T-cell (primary cell): ENCODE measurements at regions not wholly inside any gene's neighbourhood (a gene's known extent, or its start where the extent isn't known, plus 50 kb on each side); places are given as distances from the start of the nearest gene placed in this dataset.

Source experiments
- ATAC-seq, 4 experiments: fragments of 200-7000 bp in 3 of 4; fragments of 150-1000 bp in 1 of 4; cut with Tn5 transposase; replicated peaks in 1 of 4; 1 replicate in 3 of 4; 2 replicates in 1 of 4; pipeline ENCODE4 v1.10.0; 2021; ENCODE audit warnings: moderate library complexity in 3 of 4, mild to moderate bottlenecking in 2 of 4, moderate number of reproducible peaks in 1 of 4
- CTCF ChIA-PET, 2 donors: fragments of 300-600 bp; sonication (Branson Sonifier 250); formaldehyde crosslinking; loops; one replicate each; lab custom pipeline; 2022; ENCODE audit warnings: antibody characterized with exemption in 2 of 2; lab: Charles Lee
- POLR2A ChIA-PET, 2 donors: fragments of 300-600 bp; sonication (Branson Sonifier 250); formaldehyde crosslinking; loops; one replicate each; lab custom pipeline; 2022; ENCODE audit warnings: antibody characterized with exemption in 2 of 2; lab: Charles Lee
- DNase-seq, 35 experiments: peaks; one replicate each; pipeline versions ENCODE4 v3.0.0 to v3.0.0-alpha.2; 2013 to 2023
- H3K27ac ChIP-seq: one replicate; pipeline ENCODE4 v1.5.1; 2013; ENCODE audit warnings: low read length
- H3K27me3 ChIP-seq, 2 experiments: replicated peaks in 1 of 2; 1 replicate in 1 of 2; 2 replicates in 1 of 2; pipeline versions ENCODE4 v1.6.1 to v1.7.0; 2013; ENCODE audit warnings: low read length in 1 of 2, mixed read lengths in 1 of 2; ENCODE audit not compliant: control insufficient read depth in 2 of 2, insufficient read depth in 2 of 2; ENCODE audit errors: extremely low read depth in 1 of 2
- H3K36me3 ChIP-seq, 2 donors: 1 replicate in 1 of 2; 2 replicates in 1 of 2; pipeline versions ENCODE4 v1.6.1 to v1.7.0; 2013; ENCODE audit warnings: low read length in 1 of 2; ENCODE audit not compliant: control insufficient read depth in 2 of 2, insufficient read depth in 1 of 2; ENCODE audit errors: extremely low read depth in 1 of 2
- H3K4me1 ChIP-seq, 2 experiments: 1 replicate in 1 of 2; 2 replicates in 1 of 2; pipeline versions ENCODE4 v1.6.1 to v1.7.0; 2013; ENCODE audit warnings: low read length in 2 of 2, mixed read lengths in 1 of 2; ENCODE audit not compliant: insufficient read depth in 2 of 2, control insufficient read depth in 1 of 2; ENCODE audit errors: extremely low read depth in 1 of 2
- H3K4me3 ChIP-seq, 2 donors: 1 replicate in 1 of 2; 2 replicates in 1 of 2; pipeline versions ENCODE4 v1.5.1 to v1.7.0; 2013; ENCODE audit warnings: mild to moderate bottlenecking in 2 of 2, low read length in 1 of 2, moderate library complexity in 1 of 2; ENCODE audit not compliant: control insufficient read depth in 1 of 2; ENCODE audit errors: extremely low read depth in 1 of 2
- H3K9me3 ChIP-seq: 2 replicates; pipeline ENCODE4 v1.7.0; 2013
- H3K27ac Mint-ChIP-seq, 2 donors: one replicate each; pipeline ENCODE4 v1.8.0; 2020 to 2021; ENCODE audit warnings: mild to moderate bottlenecking in 2 of 2, mixed read lengths in 2 of 2
- H3K27me3 Mint-ChIP-seq, 2 donors: one replicate each; pipeline ENCODE4 v1.8.0; 2021 to 2022; ENCODE audit warnings: mixed read lengths in 2 of 2
- H3K36me3 Mint-ChIP-seq: one replicate; pipeline ENCODE4 v1.8.0; 2021; ENCODE audit warnings: mixed read lengths
- H3K4me1 Mint-ChIP-seq, 3 donors: one replicate each; pipeline ENCODE4 v1.8.0; 2020 to 2022; ENCODE audit warnings: mixed read lengths in 3 of 3, mild to moderate bottlenecking in 1 of 3
- H3K4me3 Mint-ChIP-seq, 3 donors: one replicate each; pipeline ENCODE4 v1.8.0; 2020 to 2022; ENCODE audit warnings: mild to moderate bottlenecking in 3 of 3, mixed read lengths in 3 of 3, moderate library complexity in 3 of 3
- H3K9me3 Mint-ChIP-seq, 3 donors: one replicate each; pipeline ENCODE4 v1.8.0; 2020 to 2022; ENCODE audit warnings: mixed read lengths in 3 of 3
- WGBS: methylation state at CpG from one replicate; pipeline ENCODE4 v1.1.5; 2013; ENCODE audit warnings: missing lambda C conversion rate; ENCODE audit not compliant: insufficient coverage; 5-methylcytosine and 5-hydroxymethylcytosine counted together

DNA sequence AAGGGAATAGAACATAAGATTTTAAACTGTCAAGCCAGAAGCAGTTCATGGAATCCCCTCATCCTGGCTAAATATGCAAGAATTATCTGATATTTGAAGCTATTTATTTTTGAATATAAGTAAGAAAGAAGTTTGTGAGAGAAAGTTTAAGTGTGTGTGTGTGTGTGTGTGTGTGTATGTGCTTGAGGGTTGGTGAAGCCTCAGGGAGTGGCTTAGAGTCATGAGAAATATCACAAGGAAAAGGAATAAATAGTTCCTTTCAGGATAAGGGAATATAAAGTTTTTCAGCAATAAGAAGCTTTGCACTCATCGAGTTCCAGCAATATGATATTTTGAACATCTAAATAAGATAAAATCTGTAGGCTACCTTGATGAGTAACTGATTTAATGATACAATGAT, 359.6 kb downstream of the MEIS1 start:
- WGBS = no CpG with 5 or more reads among the region's 1 CpG
- ATAC-seq (no peak), DNase-seq (no peak)
- ChIA-PET CTCF (interaction anchor here in 1 of 2 donors (0.6 kb wide), 1 partner anchor 38 kb away, joined by 3 read pairs; no protein-coding TSS in a partner anchor), POLR2A (no interaction called here)
- Histone ChIP-seq H3K27me3 (no peaks in the 10 kb centered on the region), H3K27ac (no peak overlapping the region), H3K4me3 (no peak overlapping the region), H3K36me3 (no peaks in the 10 kb centered on the region), H3K4me1 (no peaks in the 10 kb centered on the region), H3K9me3 (no peaks in the 10 kb centered on the region)
- no peaks in the 10 kb centered on the region for H3K4me1 Mint-ChIP-seq
- H3K4me3 Mint-ChIP-seq = no peak overlapping the region
- no peak overlapping the region for H3K27ac Mint-ChIP-seq
- no peaks in the 10 kb centered on the region for H3K27me3 Mint-ChIP-seq
- H3K36me3 Mint-ChIP-seq = no peaks in the 10 kb centered on the region
- no peaks in the 10 kb centered on the region for H3K9me3 Mint-ChIP-seq

DNA sequence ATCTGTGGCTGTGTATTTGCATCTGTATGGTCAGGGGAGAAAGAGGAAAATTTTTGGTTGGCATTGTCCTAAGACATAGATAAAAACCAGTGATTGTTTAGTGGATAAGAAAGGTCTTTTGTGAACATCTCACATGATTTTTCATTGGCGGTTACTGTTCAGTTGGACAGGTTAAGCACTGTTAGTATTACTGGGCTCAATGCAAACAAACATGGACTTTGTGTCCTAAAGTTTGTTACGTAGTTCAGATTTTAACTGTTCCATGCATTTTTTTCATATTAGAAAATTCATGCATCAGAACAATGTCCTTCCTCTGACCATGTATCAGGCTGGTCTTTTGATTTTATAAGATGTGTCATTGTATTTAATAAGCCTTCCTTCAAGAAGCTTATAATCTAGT, 368.0 kb downstream of the MEIS1 start:
- no peaks in the 10 kb centered on the region for H3K4me1 Mint-ChIP-seq

DNA sequence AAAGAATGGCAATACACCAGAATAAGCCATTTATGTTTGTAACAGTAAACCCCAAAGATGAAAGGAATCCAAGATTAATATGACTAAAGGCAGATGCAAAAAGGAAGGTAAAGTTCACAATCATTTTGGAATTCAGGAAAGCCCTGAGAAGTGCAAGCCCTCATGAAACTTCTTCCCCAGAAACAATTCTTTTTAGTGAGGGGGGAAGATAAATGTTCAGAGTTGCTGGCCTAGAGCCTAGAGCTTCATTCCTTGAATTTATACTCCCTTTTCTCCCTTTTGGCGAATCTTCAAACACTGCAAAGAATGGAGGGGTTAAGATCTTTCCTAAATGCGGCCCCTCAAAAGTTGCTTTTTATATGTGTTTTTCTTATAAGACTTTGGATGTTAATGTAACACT, 368.8 kb downstream of the MEIS1 start:
- H3K27ac Mint-ChIP-seq = no peak overlapping the region

More for the DNA sequence above, 368.0 kb downstream of the MEIS1 start:
- Mint-ChIP-seq H3K4me3 (no peak overlapping the region), H3K36me3 (no peaks in the 10 kb centered on the region), H3K9me3 (peaks cover 0 to 5% (median 0%) of the 10 kb centered on the region in 3 donors), H3K27ac (no peak overlapping the region), H3K27me3 (peaks cover 0 to 2% of the 10 kb centered on the region in 2 donors)
- no peaks in the 10 kb centered on the region for H3K27me3 ChIP-seq
- ChIA-PET POLR2A (no interaction called here), CTCF (no interaction called here)
- no peak for ATAC-seq
- DNase-seq = no peak
- no peaks in the 10 kb centered on the region for H3K9me3 ChIP-seq
- no peak overlapping the region for H3K4me3 ChIP-seq
- no peaks in the 10 kb centered on the region for H3K4me1 ChIP-seq
- no peak overlapping the region for H3K27ac ChIP-seq
- WGBS = no CpG with 5 or more reads among the region's 2 CpGs
- H3K36me3 ChIP-seq = no peaks in the 10 kb centered on the region

DNA sequence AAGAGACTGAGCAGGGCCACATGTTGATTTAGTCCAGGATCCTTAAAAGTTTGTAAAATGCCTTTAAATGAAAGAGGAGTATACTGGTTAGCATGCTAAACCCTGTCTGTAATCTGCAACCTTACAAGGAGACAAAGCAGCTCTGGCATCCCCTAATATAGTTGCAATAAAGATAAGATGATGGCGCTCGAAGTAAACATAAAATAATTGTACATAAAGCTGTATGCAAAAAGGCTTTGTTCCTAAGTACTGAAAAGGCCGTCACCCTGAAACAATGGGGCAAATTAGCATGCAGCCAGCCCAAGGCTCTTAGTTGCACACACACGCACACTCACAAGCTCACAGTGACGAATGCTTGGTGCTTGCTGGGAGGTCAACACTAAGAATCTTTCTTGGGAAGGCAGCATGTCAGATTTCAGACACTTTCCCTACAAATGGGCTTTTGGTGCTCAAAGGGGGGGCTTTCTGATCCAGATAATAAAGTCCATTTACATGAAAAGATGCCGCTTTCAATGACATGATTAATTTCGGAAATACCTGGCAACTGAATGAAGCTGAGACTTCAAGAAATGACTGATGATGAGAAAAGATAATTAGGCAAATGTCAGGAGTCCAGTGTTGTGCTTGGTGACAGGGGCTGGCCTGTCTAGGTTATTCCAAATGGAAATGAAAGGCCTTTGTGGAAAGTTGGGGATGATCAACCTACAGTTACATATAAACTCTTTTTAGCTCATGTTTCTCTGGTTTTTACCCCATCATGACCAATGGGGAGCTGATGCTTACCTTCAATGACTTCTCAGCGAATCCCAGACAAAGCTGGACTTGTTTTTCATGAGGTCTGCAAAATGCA, 370.3 kb downstream of the MEIS1 start:
- POLR2A ChIA-PET = no interaction called here
- peaks cover 0 to 5% (median 0%) of the 10 kb centered on the region in 3 donors for H3K9me3 Mint-ChIP-seq
- CTCF ChIA-PET = no interaction called here
- peaks cover 0 to 1% of the 10 kb centered on the region in 2 donors for H3K27me3 Mint-ChIP-seq
- Histone ChIP-seq H3K4me1 (no peaks in the 10 kb centered on the region), H3K4me3 (no peak overlapping the region), H3K9me3 (no peaks in the 10 kb centered on the region), H3K27me3 (no peaks in the 10 kb centered on the region), H3K27ac (no peak overlapping the region), H3K36me3 (no peaks in the 10 kb centered on the region)
- ATAC-seq (no peak), DNase-seq (no peak)
- no peaks in the 10 kb centered on the region for H3K36me3 Mint-ChIP-seq
- 94% methylated on average over 4 of the region's 8 CpGs for WGBS
- no peak overlapping the region for H3K27ac Mint-ChIP-seq
- H3K4me1 Mint-ChIP-seq = no peaks in the 10 kb centered on the region
- H3K4me3 Mint-ChIP-seq = no peak overlapping the region

More for the DNA sequence above, 368.8 kb downstream of the MEIS1 start:
- ChIA-PET CTCF (no interaction called here), POLR2A (no interaction called here)
- WGBS = no CpG with 5 or more reads among the region's 2 CpGs
- H3K27ac ChIP-seq = no peak overlapping the region
- no peak overlapping the region for H3K4me3 ChIP-seq
- H3K4me3 Mint-ChIP-seq = no peak overlapping the region
- no peaks in the 10 kb centered on the region for H3K27me3 ChIP-seq
- H3K4me1 Mint-ChIP-seq = no peaks in the 10 kb centered on the region
- H3K4me1 ChIP-seq = no peaks in the 10 kb centered on the region
- H3K9me3 ChIP-seq = no peaks in the 10 kb centered on the region
- H3K36me3 ChIP-seq = no peaks in the 10 kb centered on the region
- peaks cover 0 to 5% (median 0%) of the 10 kb centered on the region in 3 donors for H3K9me3 Mint-ChIP-seq
- DNase-seq (no peak), ATAC-seq (no peak)
- no peaks in the 10 kb centered on the region for H3K36me3 Mint-ChIP-seq
- peaks cover 0 to 2% of the 10 kb centered on the region in 2 donors for H3K27me3 Mint-ChIP-seq

DNA sequence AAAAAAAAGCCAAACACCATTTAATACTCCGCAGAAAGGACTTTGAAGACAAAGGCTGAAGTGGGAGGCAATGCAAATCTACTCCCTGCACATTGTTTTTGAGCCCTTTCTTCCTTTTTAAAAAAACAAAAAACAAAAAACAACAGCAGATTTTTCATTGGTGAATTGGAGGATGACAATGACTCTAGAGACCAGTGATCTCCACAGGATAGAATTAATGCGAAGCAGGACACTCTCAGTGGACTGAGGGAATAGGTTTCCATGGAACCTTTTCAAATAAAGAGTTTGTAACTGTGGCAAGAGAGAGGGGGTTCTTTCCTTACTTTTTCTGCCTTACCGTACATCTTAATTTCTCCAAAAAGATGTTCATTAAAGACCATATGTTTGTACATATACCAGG, 371.0 kb downstream of the MEIS1 start:
- Histone ChIP-seq H3K4me1 (no peaks in the 10 kb centered on the region), H3K36me3 (no peaks in the 10 kb centered on the region), H3K9me3 (no peaks in the 10 kb centered on the region), H3K27ac (no peak overlapping the region), H3K4me3 (no peak overlapping the region), H3K27me3 (no peaks in the 10 kb centered on the region)
- Mint-ChIP-seq H3K9me3 (peaks cover 0 to 5% (median 0%) of the 10 kb centered on the region in 3 donors), H3K27me3 (no peaks in the 10 kb centered on the region), H3K4me3 (no peak overlapping the region), H3K4me1 (no peaks in the 10 kb centered on the region), H3K36me3 (no peaks in the 10 kb centered on the region), H3K27ac (no peak overlapping the region)
- no peak for ATAC-seq
- POLR2A ChIA-PET = no interaction called here
- WGBS = no CpG with 5 or more reads among the region's 3 CpGs
- DNase-seq = no peak
- CTCF ChIA-PET = no interaction called here

DNA sequence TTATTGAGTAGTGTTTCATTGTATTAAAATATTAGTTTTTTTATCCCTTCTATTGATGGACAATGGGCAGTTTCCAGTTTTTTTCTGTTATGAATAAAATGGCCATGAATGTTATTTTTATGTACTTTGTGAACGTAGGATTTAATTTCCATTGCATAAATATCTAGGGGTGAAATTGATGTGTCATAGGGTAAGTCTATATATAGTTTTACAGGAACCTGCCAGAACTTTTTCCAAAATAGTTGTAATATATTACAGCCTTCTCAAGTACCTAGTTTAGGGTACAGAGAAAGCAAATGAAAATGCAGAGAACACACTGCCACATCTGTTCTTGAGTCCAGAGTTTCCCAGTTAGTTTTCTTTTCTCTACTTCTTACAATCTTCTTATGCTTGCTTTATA, 378.6 kb downstream of the MEIS1 start:
- no peak overlapping the region for H3K4me3 ChIP-seq
- Mint-ChIP-seq H3K4me1 (no peaks in the 10 kb centered on the region), H3K36me3 (no peaks in the 10 kb centered on the region), H3K27me3 (no peaks in the 10 kb centered on the region), H3K4me3 (no peak overlapping the region), H3K9me3 (peaks cover 0 to 6% (median 6%) of the 10 kb centered on the region in 3 donors), H3K27ac (no peak overlapping the region)
- no peaks in the 10 kb centered on the region for H3K36me3 ChIP-seq
- ATAC-seq (no peak), DNase-seq (no peak)
- H3K4me1 ChIP-seq = no peaks in the 10 kb centered on the region
- ChIA-PET CTCF (no interaction called here), POLR2A (no interaction called here)
- H3K27me3 ChIP-seq = no peaks in the 10 kb centered on the region
- H3K27ac ChIP-seq = no peak overlapping the region
- no peaks in the 10 kb centered on the region for H3K9me3 ChIP-seq
- no CpG with 5 or more reads among the region's 1 CpG for WGBS
